AG10803 (cell line): ENCODE measurements at regions not wholly inside any gene's neighbourhood (a gene's known extent, or its start where the extent isn't known, plus 50 kb on each side); places are given as distances from the start of the nearest gene placed in this dataset.

Source experiments
- DNase-seq: peaks from one replicate; pipeline ENCODE4 v3.0.0; 2010; ENCODE audit warnings: low read depth
- H3K4me3 ChIP-seq: 2 replicates; pipeline ENCODE4 v1.5.1; 2011; ENCODE audit warnings: mild to moderate bottlenecking, low read length, control low read depth
- CTCF ChIP-seq: conservative IDR thresholded peaks from 2 replicates; pipeline ENCODE4 v1.5.1; 2011; ENCODE audit warnings: mild to moderate bottlenecking, low read length, control low read depth, inconsistent platforms

- no peak overlapping the region for H3K4me3 ChIP-seq
- TF ChIP-seq CTCF = no peak
- no peak for DNase-seq
Observed at GRCh38 chr6:132214716-132215115, 186.6 kb downstream of the MOXD1 start.

GRCh38 chr6:132213732-132214131, 187.5 kb downstream of the MOXD1 start:
- H3K4me3 ChIP-seq = no peak overlapping the region
- DNase-seq = no peak
- no peak for TF ChIP-seq CTCF

GRCh38 chr6:132213191-132213590, 188.1 kb downstream of the MOXD1 start:
- H3K4me3 ChIP-seq = no peak overlapping the region
- TF ChIP-seq CTCF = no peak
- DNase-seq = no peak

- no peak overlapping the region for H3K4me3 ChIP-seq
- no peak for DNase-seq
- no peak for TF ChIP-seq CTCF
Observed at GRCh38 chr6:132210886-132211563, 190.2 kb downstream of the MOXD1 start.

GRCh38 chr6:132209351-132209750, 191.9 kb downstream of the MOXD1 start:
- no peak for DNase-seq
- no peak overlapping the region for H3K4me3 ChIP-seq
- no peak for TF ChIP-seq CTCF

GRCh38 chr6:132207991-132208390, 193.3 kb downstream of the MOXD1 start:
- no peak overlapping the region for H3K4me3 ChIP-seq
- TF ChIP-seq CTCF = no peak
- DNase-seq = no peak

- H3K4me3 ChIP-seq = no peak overlapping the region
- no peak for DNase-seq
- TF ChIP-seq CTCF = no peak
Observed at GRCh38 chr6:132205946-132206345, 195.3 kb downstream of the MOXD1 start.
